ENCODE measurements at regions not wholly inside any gene's neighbourhood (a gene's known extent, or its start where the extent isn't known, plus 50 kb on each side); places are given as distances from the start of the nearest gene placed in this dataset.

DNA sequence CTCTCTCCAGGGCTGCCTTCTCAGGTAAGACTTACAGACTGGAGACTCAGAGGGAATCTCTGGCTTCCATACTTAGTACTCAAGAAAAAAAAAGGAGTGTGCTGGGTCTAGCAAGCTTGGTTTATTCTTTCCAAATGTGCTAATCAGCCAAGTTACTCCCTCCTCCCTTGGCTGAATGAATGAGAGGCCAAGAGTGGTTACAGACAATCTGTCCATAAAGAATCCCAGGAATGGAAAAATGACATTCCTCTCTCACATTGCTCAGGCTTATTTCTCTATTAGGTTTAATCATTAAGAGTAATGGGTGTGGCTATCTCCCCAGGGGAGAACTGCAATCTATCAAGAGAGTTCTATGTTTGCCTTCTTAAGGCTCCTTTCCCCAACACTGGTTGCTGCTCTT lies 547.3 kb upstream of the PLXNA2 start:
- TF ChIP-seq, protein P1, sequence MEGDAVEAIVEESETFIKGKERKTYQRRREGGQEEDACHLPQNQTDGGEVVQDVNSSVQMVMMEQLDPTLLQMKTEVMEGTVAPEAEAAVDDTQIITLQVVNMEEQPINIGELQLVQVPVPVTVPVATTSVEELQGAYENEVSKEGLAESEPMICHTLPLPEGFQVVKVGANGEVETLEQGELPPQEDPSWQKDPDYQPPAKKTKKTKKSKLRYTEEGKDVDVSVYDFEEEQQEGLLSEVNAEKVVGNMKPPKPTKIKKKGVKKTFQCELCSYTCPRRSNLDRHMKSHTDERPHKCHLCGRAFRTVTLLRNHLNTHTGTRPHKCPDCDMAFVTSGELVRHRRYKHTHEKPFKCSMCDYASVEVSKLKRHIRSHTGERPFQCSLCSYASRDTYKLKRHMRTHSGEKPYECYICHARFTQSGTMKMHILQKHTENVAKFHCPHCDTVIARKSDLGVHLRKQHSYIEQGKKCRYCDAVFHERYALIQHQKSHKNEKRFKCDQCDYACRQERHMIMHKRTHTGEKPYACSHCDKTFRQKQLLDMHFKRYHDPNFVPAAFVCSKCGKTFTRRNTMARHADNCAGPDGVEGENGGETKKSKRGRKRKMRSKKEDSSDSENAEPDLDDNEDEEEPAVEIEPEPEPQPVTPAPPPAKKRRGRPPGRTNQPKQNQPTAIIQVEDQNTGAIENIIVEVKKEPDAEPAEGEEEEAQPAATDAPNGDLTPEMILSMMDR (conservative IDR thresholded peaks at IDR 0.05 in 1 of 2, IDR thresholded peaks at IDR 0.05 in 1 of 2; ENCODE audit: extremely low read depth in 1 of 2, insufficient read depth in 1 of 2, low read depth in 1 of 2, low read length in 2 of 2): no peak
- TF ChIP-seq EZH2 (IDR thresholded peaks at IDR 0.05; ENCODE audit: borderline replicate concordance, low read length): no peak
